Common myeloid progenitor, CD34-positive (primary cell): ENCODE measurements at regions not wholly inside any gene's neighbourhood (a gene's known extent, or its start where the extent isn't known, plus 50 kb on each side); places are given as distances from the start of the nearest gene placed in this dataset.

Source experiments
- CTCF ChIA-PET: fragments of 350-600 bp; sonication (Branson Sonifier 250); formaldehyde crosslinking; loops from one replicate; lab custom pipeline; 2021; ENCODE audit warnings: antibody characterized with exemption; lab: Charles Lee
- POLR2A ChIA-PET: fragments of 350-600 bp; sonication (Branson Sonifier 250); formaldehyde crosslinking; loops from one replicate; lab custom pipeline; 2021; ENCODE audit warnings: antibody characterized with exemption; lab: Charles Lee
- DNase-seq, 3 donors: peaks; one replicate each; pipeline versions ENCODE4 v3.0.0 to v3.0.0-alpha.2; 2013
- H3K27ac ChIP-seq, 2 experiments: 1 replicate in 1 of 2; 2 replicates in 1 of 2; pipeline ENCODE4 v1.7.0; 2013; ENCODE audit warnings: inconsistent platforms in 2 of 2, low read length in 2 of 2, mild to moderate bottlenecking in 2 of 2, low read depth in 1 of 2, moderate library complexity in 1 of 2; ENCODE audit not compliant: severe bottlenecking in 2 of 2, insufficient read depth in 1 of 2, poor library complexity in 1 of 2
- H3K27me3 ChIP-seq, 5 experiments: replicated peaks in 2 of 5; 1 replicate in 3 of 5; 2 replicates in 2 of 5; pipeline versions ENCODE4 v1.6.1 to v1.7.0; 2013; ENCODE audit warnings: low read length in 4 of 5, mild to moderate bottlenecking in 2 of 5, moderate library complexity in 2 of 5, inconsistent platforms in 1 of 5; ENCODE audit not compliant: insufficient read depth in 5 of 5, control insufficient read depth in 4 of 5
- H3K36me3 ChIP-seq, 4 experiments: 1 replicate in 2 of 4; 2 replicates in 2 of 4; pipeline versions ENCODE4 v1.6.1 to v1.7.0; 2013; ENCODE audit warnings: low read length in 3 of 4, control low read depth in 1 of 4, mild to moderate bottlenecking in 1 of 4; ENCODE audit not compliant: control insufficient read depth in 4 of 4, insufficient read depth in 4 of 4
- H3K4me1 ChIP-seq, 4 experiments: 1 replicate in 3 of 4; 2 replicates in 1 of 4; pipeline versions ENCODE4 v1.6.1 to v1.7.1; 2013; ENCODE audit warnings: low read length in 3 of 4, mild to moderate bottlenecking in 3 of 4, control low read depth in 1 of 4, inconsistent platforms in 1 of 4, moderate library complexity in 1 of 4; ENCODE audit not compliant: control insufficient read depth in 4 of 4, insufficient read depth in 4 of 4; ENCODE audit errors: control extremely low read depth in 1 of 4
- H3K4me3 ChIP-seq, 7 experiments: 1 replicate in 4 of 7; 2 replicates in 3 of 7; pipeline versions ENCODE4 v1.5.1 to v1.7.0; 2013; ENCODE audit warnings: mild to moderate bottlenecking in 7 of 7, low read length in 6 of 7, moderate library complexity in 6 of 7, inconsistent platforms in 2 of 7, low read depth in 2 of 7, control low read depth in 1 of 7; ENCODE audit not compliant: insufficient read depth in 4 of 7, control insufficient read depth in 1 of 7; ENCODE audit errors: extremely low read depth in 1 of 7
- H3K9me3 ChIP-seq, 5 experiments: 1 replicate in 4 of 5; 2 replicates in 1 of 5; pipeline versions ENCODE4 v1.6.1 to v1.7.1; 2013; ENCODE audit warnings: low read length in 4 of 5, mild to moderate bottlenecking in 2 of 5, inconsistent platforms in 1 of 5, low read depth in 1 of 5, moderate library complexity in 1 of 5; ENCODE audit not compliant: control insufficient read depth in 4 of 5, insufficient read depth in 2 of 5; ENCODE audit errors: control extremely low read depth in 1 of 5
- WGBS: methylation state at CpG from one replicate; pipeline ENCODE4 v1.1.5; 2013; ENCODE audit not compliant: insufficient coverage; 5-methylcytosine and 5-hydroxymethylcytosine counted together

GRCh38 chr6:117110146-117110545 lies 155.2 kb upstream of the VGLL2 start:
- peaks cover 0 to 4% (median 0%) of the 10 kb centered on the region in 5 experiments for H3K9me3 ChIP-seq
- no CpG with 5 or more reads among the region's 1 CpG for WGBS
- ChIA-PET CTCF (no interaction called here), POLR2A (no interaction called here)
- no peak overlapping the region for H3K27ac ChIP-seq
- no peak for DNase-seq
- H3K36me3 ChIP-seq, result no peaks in the 10 kb centered on the region
- no peaks in the 10 kb centered on the region for H3K27me3 ChIP-seq
- no peak overlapping the region for H3K4me3 ChIP-seq
- H3K4me1 ChIP-seq, result no peaks in the 10 kb centered on the region

- Histone ChIP-seq H3K27me3 (no peaks in the 10 kb centered on the region), H3K9me3 (peaks cover 0 to 4% (median 0%) of the 10 kb centered on the region in 5 experiments), H3K36me3 (no peaks in the 10 kb centered on the region), H3K27ac (no peak overlapping the region), H3K4me1 (no peaks in the 10 kb centered on the region), H3K4me3 (no peak overlapping the region)
- ChIA-PET CTCF (no interaction called here), POLR2A (no interaction called here)
- DNase-seq, result no peak
- 96% methylated on average over 5 of the region's 5 CpGs for WGBS
These were observed 154.6 kb upstream of the VGLL2 start for GRCh38 chr6:117110737-117111136.

- no peaks in the 10 kb centered on the region for H3K9me3 ChIP-seq
- 58% methylated on average over 1 of the region's 1 CpG for WGBS
- DNase-seq, result no peak
- H3K36me3 ChIP-seq, result no peaks in the 10 kb centered on the region
- H3K27me3 ChIP-seq, result no peaks in the 10 kb centered on the region
- H3K4me3 ChIP-seq, result no peak overlapping the region
- no peak overlapping the region for H3K27ac ChIP-seq
- ChIA-PET POLR2A (no interaction called here), CTCF (no interaction called here)
- H3K4me1 ChIP-seq, result no peaks in the 10 kb centered on the region
These were observed 147.7 kb upstream of the VGLL2 start for GRCh38 chr6:117117652-117118051.

- CTCF ChIA-PET, result no interaction called here
- POLR2A ChIA-PET, result no interaction called here
These were observed 146.9 kb upstream of the VGLL2 start for GRCh38 chr6:117118490-117118889.

GRCh38 chr6:117126213-117126612 lies 139.1 kb upstream of the VGLL2 start:
- Histone ChIP-seq H3K9me3 (no peaks in the 10 kb centered on the region), H3K4me3 (no peak overlapping the region), H3K36me3 (no peaks in the 10 kb centered on the region), H3K27ac (no peak overlapping the region), H3K27me3 (no peaks in the 10 kb centered on the region), H3K4me1 (no peaks in the 10 kb centered on the region)
- 100% methylated on average over 1 of the region's 1 CpG for WGBS
- ChIA-PET POLR2A (no interaction called here), CTCF (no interaction called here)
- DNase-seq, result no peak

More at GRCh38 chr6:117118490-117118889, 146.9 kb upstream of the VGLL2 start:
- no peaks in the 10 kb centered on the region for H3K4me1 ChIP-seq
- H3K27me3 ChIP-seq, result no peaks in the 10 kb centered on the region
- no peak overlapping the region for H3K4me3 ChIP-seq
- H3K36me3 ChIP-seq, result no peaks in the 10 kb centered on the region
- H3K27ac ChIP-seq, result no peak overlapping the region
- DNase-seq, result no peak
- H3K9me3 ChIP-seq, result no peaks in the 10 kb centered on the region

GRCh38 chr6:117128052-117128451 lies 137.3 kb upstream of the VGLL2 start:
- Histone ChIP-seq H3K4me3 (no peak overlapping the region), H3K27ac (no peak overlapping the region), H3K36me3 (no peaks in the 10 kb centered on the region), H3K9me3 (no peaks in the 10 kb centered on the region), H3K27me3 (no peaks in the 10 kb centered on the region), H3K4me1 (no peaks in the 10 kb centered on the region)
- ChIA-PET POLR2A (no interaction called here), CTCF (no interaction called here)
- DNase-seq, result no peak
- WGBS, result no CpG with 5 or more reads among the region's 1 CpG

GRCh38 chr6:117130125-117130524 lies 135.2 kb upstream of the VGLL2 start:
- POLR2A ChIA-PET, result no interaction called here
- no peak for DNase-seq
- Histone ChIP-seq H3K27me3 (no peaks in the 10 kb centered on the region), H3K27ac (no peak overlapping the region), H3K4me1 (no peaks in the 10 kb centered on the region), H3K4me3 (no peak overlapping the region), H3K36me3 (no peaks in the 10 kb centered on the region), H3K9me3 (no peaks in the 10 kb centered on the region)
- CTCF ChIA-PET, result no interaction called here
- WGBS, result 86% methylated on average over 1 of the region's 2 CpGs
